ENCODE measurements at regions not wholly inside any gene's neighbourhood (a gene's known extent, or its start where the extent isn't known, plus 50 kb on each side); places are given as distances from the start of the nearest gene placed in this dataset.

DNA sequence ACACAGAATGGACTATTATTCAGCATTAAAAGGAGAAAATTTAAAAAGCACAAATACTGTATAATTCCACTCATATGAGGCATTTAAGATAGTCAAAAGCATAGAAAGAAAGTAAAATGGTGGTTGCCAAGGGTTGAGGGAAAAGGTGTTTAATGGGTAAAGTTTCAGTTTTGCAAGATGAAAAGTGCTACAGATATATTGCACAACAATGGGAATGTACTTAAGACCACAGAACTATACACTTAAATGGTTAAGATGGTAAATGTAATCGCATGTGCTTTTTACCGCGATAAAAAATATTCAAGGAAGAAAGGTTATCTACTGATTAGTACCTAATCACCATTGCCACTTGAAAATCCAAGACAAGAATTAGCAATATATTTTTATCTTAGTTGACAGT is 71.8 kb upstream of the NOX3 start:
- DNase-seq (ENCODE audit: low read depth) = no peak

- DNase-seq (ENCODE audit: low read depth) = no peak
These were observed 68.4 kb upstream of the NOX3 start for GRCh38 chr6:155523821-155524651.

DNA sequence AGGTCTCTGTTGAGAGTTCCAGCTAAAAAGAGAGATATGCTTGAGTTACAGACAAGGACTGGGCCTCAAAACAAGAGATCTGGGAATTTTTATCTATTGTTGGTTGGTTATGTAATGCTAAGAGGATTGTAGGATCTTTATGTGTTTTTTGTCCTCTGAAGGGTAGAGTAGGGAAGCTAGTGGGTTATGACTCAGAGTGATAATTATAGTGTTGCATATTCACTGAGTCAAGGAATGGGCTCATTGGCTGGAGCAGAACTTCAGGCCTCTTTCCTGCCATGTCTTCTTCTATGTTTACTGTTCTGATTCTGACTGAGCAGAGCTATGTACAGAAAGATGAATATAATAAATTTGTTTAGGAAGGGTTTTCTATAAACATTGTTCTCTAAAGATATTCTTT is 66.1 kb upstream of the NOX3 start:
- no peak for DNase-seq (ENCODE audit: low read depth)

GRCh38 chr6:155520078-155520477 is 64.4 kb upstream of the NOX3 start:
- DNase-seq (ENCODE audit: low read depth) = no peak

DNA sequence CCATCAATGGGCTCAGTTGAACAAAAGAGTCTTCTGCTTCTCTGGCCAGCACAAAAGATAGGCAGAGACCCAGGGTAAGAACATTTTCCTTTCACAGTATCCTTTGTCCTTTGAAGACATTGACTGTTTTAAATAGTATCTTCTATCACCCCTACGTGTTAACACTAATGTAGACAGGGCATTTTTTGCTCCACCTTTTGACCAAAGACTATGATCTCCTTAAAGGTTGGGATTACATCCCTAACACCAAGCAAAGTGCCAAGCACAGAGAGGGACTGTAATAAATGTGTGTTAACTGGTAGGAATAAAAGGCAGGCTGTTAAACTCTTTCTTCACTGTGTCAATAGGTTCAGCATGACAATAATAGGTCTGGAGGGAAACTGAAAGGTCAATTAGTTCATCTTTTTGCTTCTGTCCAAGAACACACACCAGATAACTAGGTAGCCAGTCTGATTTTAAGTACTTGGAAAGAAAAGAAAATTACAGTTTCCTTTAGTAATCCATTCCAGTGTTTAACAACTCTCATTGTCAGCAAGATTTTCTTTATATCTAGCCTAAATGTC is 63.6 kb upstream of the NOX3 start:
- DNase-seq (ENCODE audit: low read depth) = no peak

DNA sequence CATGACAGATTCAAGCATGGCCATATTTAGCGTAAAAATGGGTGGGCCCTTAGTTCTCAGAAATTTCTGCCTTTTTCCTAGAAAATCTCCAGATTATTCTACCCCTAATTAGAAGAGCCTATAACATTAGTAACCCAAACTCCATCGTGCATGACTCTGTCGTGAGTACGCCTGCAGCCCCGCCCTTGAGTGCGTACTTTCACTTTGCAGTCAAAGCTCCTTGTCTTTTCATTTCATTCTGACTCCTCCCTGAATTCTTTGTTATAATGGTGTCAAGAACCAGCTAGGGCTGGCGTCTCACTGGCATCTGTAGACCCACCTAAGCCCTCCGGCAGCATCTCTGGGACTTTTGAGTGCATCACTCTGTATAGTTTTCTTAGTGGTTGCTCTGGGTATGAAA is 61.7 kb upstream of the NOX3 start:
- DNase-seq (ENCODE audit: low read depth) = no peak

DNA sequence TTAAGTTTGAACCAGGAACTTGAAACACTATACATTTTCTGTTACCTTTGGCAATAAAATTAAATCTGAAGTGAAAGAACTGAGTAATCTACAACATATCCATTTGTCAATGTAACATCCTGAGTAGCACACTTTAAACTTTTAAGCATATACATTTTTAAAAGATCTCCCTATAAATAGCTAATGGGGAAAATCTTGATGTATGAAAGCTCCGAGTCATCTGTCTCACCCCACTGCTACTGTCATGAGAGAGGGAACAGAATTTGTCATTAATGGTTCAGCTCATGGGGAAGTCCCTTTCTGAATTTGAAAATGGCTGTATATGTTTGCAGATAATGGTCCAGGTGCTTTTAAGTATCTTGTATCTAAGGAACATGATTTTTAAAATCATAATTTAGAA is 55.2 kb upstream of the NOX3 start:
- DNase-seq (ENCODE audit: low read depth) = no peak

DNA sequence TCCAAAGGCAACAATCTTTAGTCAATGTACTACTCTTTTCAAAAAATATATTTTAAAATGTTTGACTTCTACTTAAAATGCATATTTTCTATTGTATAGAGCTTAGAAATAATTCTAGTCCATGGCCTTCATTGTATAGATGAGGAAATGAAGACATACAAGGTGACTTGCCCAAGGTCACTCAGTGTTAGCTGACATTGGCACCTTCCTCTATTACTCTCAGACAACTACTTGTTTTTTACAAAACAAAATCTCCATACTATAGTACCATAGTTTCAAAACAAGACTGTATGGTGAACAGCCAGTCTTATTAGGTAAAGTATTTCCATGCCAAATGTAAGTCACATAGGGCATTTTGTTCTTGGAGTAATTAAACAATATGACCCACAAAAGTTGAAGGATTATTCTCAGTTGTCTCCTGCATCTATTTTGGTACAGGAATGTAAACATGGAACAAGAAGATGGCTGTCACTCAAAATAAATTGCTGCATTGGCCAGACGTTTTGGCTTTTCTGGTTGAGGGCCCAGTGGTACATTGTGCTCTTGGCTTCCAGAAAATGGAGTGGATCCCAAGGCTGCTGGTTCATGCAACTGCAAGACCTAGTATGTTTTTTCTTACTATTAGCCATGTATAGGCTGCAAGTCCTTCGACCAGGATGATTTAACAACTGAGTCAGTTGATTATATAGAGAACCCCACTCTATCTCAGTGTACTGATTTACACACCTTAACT is 54.3 kb upstream of the NOX3 start:
- DNase-seq (ENCODE audit: low read depth) = no peak

- DNase-seq (ENCODE audit: low read depth) = no peak
These were observed 50.0 kb upstream of the NOX3 start for GRCh38 chr6:155505608-155505989.
